ENCODE measurements at regions not wholly inside any gene's neighbourhood (a gene's known extent, or its start where the extent isn't known, plus 50 kb on each side); places are given as distances from the start of the nearest gene placed in this dataset.

- no peak for DNase-seq
Observed at GRCh38 chr18:41617647-41618046, 337.4 kb upstream of the PIK3C3 start.

DNA sequence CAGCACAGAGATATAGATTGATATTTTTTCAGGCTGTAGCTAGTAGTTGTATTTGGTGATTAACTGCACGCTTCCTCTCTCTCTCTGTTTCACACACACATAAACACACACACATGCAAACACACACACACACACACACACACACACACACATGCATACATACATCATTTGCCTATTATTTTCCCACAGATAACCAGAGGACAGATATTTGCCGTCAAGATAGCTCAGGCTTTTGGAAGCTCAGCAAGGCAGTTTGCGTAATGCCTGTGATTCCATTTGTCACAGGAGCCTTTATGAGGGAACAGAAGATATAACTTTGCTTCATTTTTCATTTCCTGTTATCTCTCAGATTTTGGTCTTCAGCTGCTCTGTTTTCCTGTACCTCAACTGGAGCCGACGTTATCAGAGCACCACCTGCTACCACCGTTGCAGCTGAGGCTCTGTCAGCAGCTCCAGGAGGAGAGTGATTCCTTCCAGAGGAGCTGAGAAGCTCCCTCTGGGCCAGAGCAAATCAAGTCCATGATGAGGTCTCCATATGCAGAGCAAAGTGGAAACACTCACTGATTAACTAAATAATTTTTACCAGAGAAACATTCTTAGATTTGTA, 341.9 kb upstream of the PIK3C3 start:
- DNase-seq: no peak

DNA sequence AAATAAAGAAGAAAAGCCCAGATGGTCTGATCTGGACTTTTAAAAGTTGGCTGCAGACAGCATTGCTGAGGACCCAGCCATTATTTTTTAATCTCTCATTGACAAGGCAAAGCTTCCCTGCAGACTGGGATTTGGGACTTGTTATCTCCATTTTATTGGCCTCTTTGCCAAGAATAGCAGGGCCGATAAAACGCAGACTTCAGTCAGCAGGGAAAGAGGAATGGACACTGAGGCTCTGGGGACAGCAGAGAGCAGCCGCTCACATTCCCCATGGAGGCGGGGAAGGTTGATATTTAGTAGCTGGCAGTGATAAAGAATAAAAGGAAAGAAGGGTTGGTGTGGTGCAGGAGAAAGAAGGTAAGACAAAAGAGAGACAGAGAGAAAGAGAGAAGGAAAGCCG, 350.1 kb upstream of the PIK3C3 start:
- DNase-seq: no peak

- no peak for DNase-seq
Observed at GRCh38 chr18:41602034-41602433, 353.0 kb upstream of the PIK3C3 start.

DNA sequence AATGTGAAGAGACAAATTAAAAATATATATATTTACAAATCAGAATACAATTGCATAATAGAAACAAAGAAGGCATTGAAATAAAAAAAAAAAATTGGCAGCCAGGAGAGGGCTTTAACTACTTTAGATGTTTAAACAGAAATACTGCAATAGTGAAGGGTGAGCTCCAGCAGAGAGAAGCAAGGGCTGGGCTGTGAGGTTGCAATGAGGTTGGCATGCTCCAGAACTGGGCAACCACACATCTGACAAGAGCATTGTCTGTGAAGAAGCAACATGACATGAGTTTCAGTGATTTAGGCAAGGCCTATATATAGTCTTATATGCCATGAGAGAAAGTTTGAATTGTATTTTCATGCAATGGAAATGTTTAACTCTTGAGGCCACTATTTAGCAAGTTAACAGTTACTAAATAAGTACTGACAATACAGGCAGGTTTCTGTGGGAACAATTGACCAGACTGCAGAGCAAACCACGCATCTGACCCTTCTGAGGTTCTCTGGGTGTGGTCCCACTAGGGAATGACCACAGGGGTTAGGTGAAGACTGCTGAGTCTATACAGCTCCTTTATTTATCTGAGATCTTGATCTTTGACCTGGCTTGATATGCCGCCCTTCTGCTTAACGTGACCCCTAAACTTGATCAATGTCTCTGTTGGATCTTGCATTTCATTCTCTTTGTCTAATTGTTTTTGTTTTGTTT, 354.2 kb upstream of the PIK3C3 start:
- no peak for DNase-seq

DNA sequence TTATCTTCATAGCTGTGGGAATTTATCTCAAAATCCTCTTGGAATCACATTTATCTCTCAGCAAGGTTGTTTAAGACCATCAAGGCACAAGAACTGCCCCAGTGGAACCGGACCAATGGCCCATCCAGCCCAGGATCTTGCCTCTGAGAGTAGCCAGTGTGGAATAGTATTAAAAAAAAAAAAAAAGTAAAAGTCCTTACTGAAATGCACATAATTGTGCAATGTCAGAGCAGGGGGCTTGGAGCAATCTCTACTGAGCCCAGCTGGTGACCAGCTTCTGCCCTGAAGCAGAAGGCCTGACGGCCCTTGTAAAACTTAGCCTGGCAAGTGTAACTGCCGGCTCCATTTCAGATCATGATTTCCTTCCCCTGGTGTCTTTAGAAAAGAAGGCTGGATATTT, 355.6 kb upstream of the PIK3C3 start:
- no peak for DNase-seq

GRCh38 chr18:41594582-41594981, 360.5 kb upstream of the PIK3C3 start:
- peak; percentile 5 for DNase-seq

- no peak for DNase-seq
Observed at GRCh38 chr18:41593171-41593675, 361.8 kb upstream of the PIK3C3 start.

DNA sequence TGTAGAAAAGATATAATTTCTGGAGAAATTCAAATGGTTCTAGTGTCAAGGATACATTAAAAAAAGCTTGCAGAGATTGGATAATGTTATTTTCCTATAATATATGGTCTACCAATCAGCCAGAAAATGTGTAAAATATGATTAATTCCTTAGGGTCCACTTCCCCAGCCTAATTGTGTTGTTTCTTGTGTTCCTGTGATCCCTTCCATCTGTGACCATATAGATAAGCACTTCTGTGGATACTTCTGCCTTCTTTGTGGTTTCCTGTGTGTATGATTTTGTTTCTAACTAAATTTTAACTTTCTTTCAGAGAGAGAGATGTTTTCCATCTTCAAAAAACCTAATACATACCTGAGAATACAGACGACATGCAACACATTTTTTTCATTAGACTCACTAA, 367.1 kb upstream of the PIK3C3 start:
- DNase-seq: no peak

DNA sequence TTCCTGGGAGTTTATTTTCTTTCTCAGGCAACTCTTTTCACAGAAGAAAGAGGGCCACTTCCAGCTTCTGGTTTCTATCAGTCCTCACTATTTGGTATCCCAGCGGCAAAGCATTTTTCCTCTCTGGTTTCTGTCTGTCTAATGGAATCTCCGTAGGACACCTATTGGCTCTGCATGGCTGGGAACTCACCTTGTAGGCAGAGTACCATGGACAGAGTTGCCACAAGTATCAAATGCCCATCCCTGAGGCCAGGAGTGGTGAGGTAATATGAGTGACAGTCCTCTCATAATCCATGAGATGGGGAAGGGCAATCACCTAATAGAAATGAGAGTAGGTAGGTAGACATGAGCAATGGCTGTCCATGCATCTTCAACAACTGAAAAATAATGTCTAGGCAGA, 369.5 kb upstream of the PIK3C3 start:
- DNase-seq: no peak

DNA sequence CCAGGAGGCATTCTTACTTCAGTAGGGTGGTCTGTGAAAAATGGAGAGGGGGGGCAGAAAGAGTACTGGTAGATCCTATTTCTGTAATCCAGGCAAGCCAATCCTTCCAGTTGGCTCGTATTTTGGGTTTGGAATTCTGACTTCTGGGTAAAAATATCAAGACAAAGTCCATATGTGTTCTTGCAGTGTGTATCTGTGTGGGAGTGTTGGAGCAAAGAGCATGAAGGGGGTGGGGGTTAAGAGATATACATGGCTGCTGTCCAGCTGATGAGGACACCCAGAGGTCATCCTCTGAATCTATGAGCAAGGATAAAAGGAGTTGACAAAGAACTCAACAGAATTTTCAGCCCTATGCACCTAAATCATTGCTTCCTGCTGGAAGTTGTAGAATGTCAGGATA, 375.8 kb upstream of the PIK3C3 start:
- no peak for DNase-seq

- no peak for DNase-seq
Observed at GRCh38 chr18:41577529-41577928, 377.5 kb upstream of the PIK3C3 start.

- no peak for DNase-seq
Observed at GRCh38 chr18:41576643-41577042, 378.4 kb upstream of the PIK3C3 start.

GRCh38 chr18:41569867-41570266, 385.2 kb upstream of the PIK3C3 start:
- DNase-seq: no peak

DNA sequence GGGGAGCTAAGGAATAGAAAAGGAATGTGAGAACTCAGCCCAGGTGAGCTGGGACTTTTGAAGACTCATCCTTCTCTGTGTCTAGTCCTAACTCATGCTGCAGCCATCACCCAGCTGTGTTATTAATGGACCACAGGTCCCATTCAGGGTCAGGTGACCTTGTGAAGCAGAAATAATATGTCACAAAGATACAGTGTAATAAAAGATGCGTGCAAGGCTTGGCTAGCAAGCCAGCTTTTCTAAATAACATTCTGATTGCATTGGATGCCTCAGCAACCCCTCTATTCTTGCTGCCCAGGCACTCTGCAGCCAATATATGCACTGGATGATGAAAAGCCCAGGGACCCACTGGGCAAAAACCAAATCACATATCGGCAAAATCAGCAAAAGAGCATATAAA, 393.1 kb upstream of the PIK3C3 start:
- no peak for DNase-seq

DNA sequence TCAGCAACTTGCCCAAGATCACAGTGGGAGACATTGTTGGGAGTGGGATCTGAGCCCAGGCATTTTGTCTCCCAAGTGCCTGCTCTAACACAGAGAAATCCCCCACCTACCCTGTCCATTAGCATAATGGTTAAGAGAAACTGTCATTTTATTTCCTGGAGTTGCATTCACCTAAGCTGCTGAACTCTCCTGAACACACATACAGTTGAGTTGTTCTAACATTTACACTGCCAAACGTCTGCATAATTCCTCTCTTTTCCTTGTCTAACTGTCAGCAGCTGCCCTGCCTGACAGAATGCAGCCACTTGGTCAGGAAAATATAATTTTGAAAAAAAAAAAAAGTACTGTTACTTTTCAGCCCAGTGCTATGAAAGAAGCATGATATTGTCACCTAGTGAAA, 396.3 kb upstream of the PIK3C3 start:
- DNase-seq: no peak

DNA sequence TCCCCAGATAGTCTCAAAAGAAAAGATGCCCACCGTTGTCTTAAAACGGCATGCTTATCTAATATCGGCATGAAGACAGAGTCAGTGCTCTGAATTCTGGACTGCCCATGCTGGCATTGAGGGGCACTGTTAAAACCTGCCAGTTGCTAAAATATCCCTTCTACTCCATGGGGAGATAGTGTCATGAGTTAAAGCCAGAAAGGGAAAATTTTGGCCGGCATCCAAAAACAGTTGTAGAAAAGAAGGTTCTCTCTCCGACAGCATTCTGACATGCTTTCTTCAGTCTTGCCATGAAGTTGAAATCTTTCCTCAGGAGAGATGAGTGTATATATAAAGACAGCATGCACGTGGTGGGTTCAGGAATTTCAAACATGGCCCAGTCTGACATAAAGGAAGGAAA, 401.3 kb upstream of the PIK3C3 start:
- DNase-seq: no peak

DNA sequence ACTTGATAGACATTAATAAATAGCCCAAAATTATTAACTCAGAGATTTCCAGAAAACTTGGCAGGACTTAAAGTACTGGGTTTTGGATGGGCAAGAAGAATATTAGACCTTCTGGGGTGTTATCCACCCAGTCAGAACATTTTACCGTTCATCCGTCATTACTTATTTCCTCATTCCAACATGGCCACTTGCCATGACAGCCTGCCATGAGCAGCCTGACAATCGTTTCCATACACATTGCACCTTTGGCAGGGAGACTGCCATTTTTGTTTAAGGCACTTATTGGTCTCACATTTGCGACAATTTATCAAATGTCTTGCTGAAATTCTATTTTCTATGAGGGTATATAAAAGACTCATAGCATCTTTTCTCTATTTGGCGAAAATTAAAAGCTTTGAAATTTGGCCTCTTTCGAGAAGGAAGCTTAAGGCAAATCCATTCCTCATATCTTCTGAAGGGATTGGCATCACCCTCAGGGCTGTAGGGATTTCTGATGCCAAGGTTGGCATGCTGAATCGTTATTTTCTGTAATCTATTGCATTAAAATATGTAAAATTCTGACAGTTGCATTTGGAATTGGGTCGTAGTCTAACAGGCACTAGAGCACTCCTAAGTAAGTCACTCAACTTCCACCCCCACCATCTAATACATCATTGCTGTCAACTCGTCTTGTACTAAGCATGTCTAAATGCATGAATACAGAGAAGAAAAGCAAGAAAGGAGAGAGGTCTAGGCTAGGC, 406.3 kb upstream of the PIK3C3 start:
- DNase-seq: no peak

GRCh38 chr18:41545091-41545888, 409.7 kb upstream of the PIK3C3 start:
- DNase-seq: no peak

- DNase-seq: no peak
Observed at GRCh38 chr18:41543815-41544214, 411.2 kb upstream of the PIK3C3 start.

GRCh38 chr18:41540237-41540871, 414.7 kb upstream of the PIK3C3 start:
- DNase-seq: no peak

DNA sequence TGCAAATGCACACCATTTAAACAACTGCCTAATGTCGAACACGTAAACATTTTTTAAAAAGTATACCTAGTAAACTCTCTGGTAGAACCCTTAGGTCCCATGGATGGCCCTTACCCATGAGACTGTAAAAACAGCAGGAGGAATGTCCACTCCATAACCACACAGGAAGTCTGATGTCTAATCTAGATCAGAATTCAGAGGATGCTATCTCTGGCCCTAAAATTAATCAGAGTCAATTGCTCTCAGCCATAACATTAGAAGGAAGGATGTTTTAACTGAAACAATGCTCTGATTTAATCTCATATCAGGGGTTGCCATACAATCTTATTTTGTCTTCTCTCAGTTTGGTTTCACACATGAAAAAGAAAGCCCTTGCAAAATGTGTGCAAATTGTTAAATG, 416.3 kb upstream of the PIK3C3 start:
- no peak for DNase-seq

GRCh38 chr18:41537666-41538065, 417.4 kb upstream of the PIK3C3 start:
- no peak for DNase-seq
